H1 (cell line): ENCODE measurements at regions not wholly inside any gene's neighbourhood (a gene's known extent, or its start where the extent isn't known, plus 50 kb on each side); places are given as distances from the start of the nearest gene placed in this dataset.
A peak's percentile ranks its signal among the peaks of the same experiment; 100 is the strongest.

Experiments
- CTCF ChIA-PET: fragments of 300-600 bp; sonication (Branson Sonifier 250); formaldehyde crosslinking; loops from one replicate; lab custom pipeline; 2021; ENCODE audit not compliant: partially characterized antibody; lab: Charles Lee
- POLR2A ChIA-PET: fragments of 300-600 bp; sonication (Branson Sonifier 250); formaldehyde crosslinking; loops from one replicate; lab custom pipeline; 2021; ENCODE audit warnings: inconsistent platforms; ENCODE audit not compliant: partially characterized antibody; lab: Charles Lee
- DNase-seq, 2 experiments: peaks; one replicate each; pipeline versions ENCODE4 v3.0.0 to v3.0.0-alpha.2; 2010 to 2022; ENCODE audit warnings: low spot score in 2 of 2, low read depth in 1 of 2, mixed read lengths in 1 of 2
- FAIRE-seq: peaks from 2 replicates; lab custom pipeline; 2011; peaks lifted over from hg19 to GRCh38; lab: Jason Lieb, UNC
- H2AFZ ChIP-seq: 2 replicates; pipeline ENCODE4 v1.8.1; 2012; ENCODE audit warnings: low read length, inconsistent platforms
- H2AK5ac ChIP-seq: 2 replicates; pipeline ENCODE4 v1.6.1; 2013; ENCODE audit warnings: low read depth, low read length
- H2BK120ac ChIP-seq: replicated peaks from 2 replicates; pipeline ENCODE3; 2013; ENCODE audit warnings: low read depth, low read length, inconsistent platforms
- H2BK12ac ChIP-seq: 2 replicates; pipeline ENCODE4 v1.6.1; 2013; ENCODE audit warnings: low read depth, low read length
- H2BK15ac ChIP-seq: 2 replicates; pipeline ENCODE4 v1.6.1; 2013; ENCODE audit warnings: low read length
- H2BK20ac ChIP-seq: 2 replicates; pipeline ENCODE4 v1.6.1; 2013; ENCODE audit warnings: low read length
- H2BK5ac ChIP-seq: 2 replicates; pipeline ENCODE4 v1.6.1; 2013; ENCODE audit warnings: low read depth, low read length
- H3K14ac ChIP-seq: 2 replicates; pipeline ENCODE4 v1.6.1; 2013; ENCODE audit warnings: inconsistent platforms; ENCODE audit not compliant: insufficient read length
- H3K18ac ChIP-seq: 2 replicates; pipeline ENCODE4 v1.6.1; 2013; ENCODE audit warnings: low read length; ENCODE audit errors: extremely low read depth
- H3K23ac ChIP-seq: 2 replicates; pipeline ENCODE4 v1.6.1; 2013; ENCODE audit warnings: inconsistent platforms; ENCODE audit not compliant: insufficient read length
- H3K23me2 ChIP-seq: 2 replicates; pipeline ENCODE4 v1.6.1; 2013; ENCODE audit warnings: low read depth, low read length
- H3K27ac ChIP-seq: 2 replicates; pipeline ENCODE4 v1.6.1; 2011; ENCODE audit warnings: low read depth, low read length, inconsistent platforms
- H3K27me3 ChIP-seq, 4 experiments: replicated peaks in 1 of 4; 1 replicate in 1 of 4; 2 replicates in 3 of 4; pipeline versions ENCODE4 v1.6.1 to v1.8.1; 2011 to 2013; ENCODE audit warnings: low read length in 3 of 4, mild to moderate bottlenecking in 3 of 4, inconsistent platforms in 2 of 4, mixed read lengths in 2 of 4, moderate library complexity in 1 of 4; ENCODE audit not compliant: control insufficient read depth in 3 of 4, insufficient read depth in 3 of 4; ENCODE audit errors: extremely low read depth in 1 of 4
- H3K36me3 ChIP-seq, 4 experiments: 2 replicates each; pipeline versions ENCODE4 v1.6.1 to v1.8.1; 2011 to 2013; ENCODE audit warnings: mild to moderate bottlenecking in 4 of 4, low read length in 3 of 4, moderate library complexity in 2 of 4, control low read depth in 1 of 4, inconsistent platforms in 1 of 4; ENCODE audit not compliant: insufficient read depth in 4 of 4, control insufficient read depth in 2 of 4
- H3K4ac ChIP-seq: replicated peaks from 2 replicates; pipeline ENCODE3; 2013; ENCODE audit warnings: low read length, low read depth, mixed read lengths, inconsistent platforms; ENCODE audit not compliant: insufficient read length
- H3K4me1 ChIP-seq, 4 experiments: replicated peaks in 1 of 4; 1 replicate in 1 of 4; 2 replicates in 3 of 4; pipeline versions ENCODE4 v1.6.1 to v1.8.1; 2011 to 2013; ENCODE audit warnings: low read length in 3 of 4, inconsistent platforms in 2 of 4, mixed read lengths in 1 of 4; ENCODE audit not compliant: insufficient read depth in 4 of 4, control insufficient read depth in 3 of 4
- H3K4me2 ChIP-seq, 2 experiments: 2 replicates each; pipeline versions ENCODE4 v1.6.1 to v1.8.1; 2011 to 2013; ENCODE audit warnings: low read depth in 2 of 2, low read length in 2 of 2, control low read depth in 1 of 2, inconsistent platforms in 1 of 2, mild to moderate bottlenecking in 1 of 2; ENCODE audit not compliant: insufficient read depth in 1 of 2
- H3K4me3 ChIP-seq, 4 experiments: fragments of 200-600, 300-600 bp in 1 of 4; sonication (generic), shearing (Covaris generic), sonication (Bioruptor Twin) in 1 of 4; 2 replicates each; pipeline versions ENCODE4 v1.5.1 to v1.8.1; 2011 to 2016; ENCODE audit warnings: low read length in 4 of 4, low read depth in 3 of 4, control low read depth in 2 of 4, inconsistent platforms in 2 of 4, mild to moderate bottlenecking in 2 of 4, mixed read lengths in 1 of 4, moderate library complexity in 1 of 4; ENCODE audit not compliant: insufficient read depth in 2 of 4; ENCODE audit errors: extremely low read depth in 1 of 4
- H3K56ac ChIP-seq: replicated peaks from 2 replicates; pipeline ENCODE3; 2013; ENCODE audit warnings: low read depth, mild to moderate bottlenecking, mixed read lengths, low read length, inconsistent platforms; ENCODE audit not compliant: insufficient read length
- H3K79me1 ChIP-seq: 2 replicates; pipeline ENCODE4 v1.6.1; 2013; ENCODE audit warnings: low read depth, low read length, control low read depth
- H3K79me2 ChIP-seq, 2 experiments: 2 replicates each; pipeline versions ENCODE4 v1.6.1 to v1.8.1; 2012 to 2013; ENCODE audit warnings: low read length in 2 of 2, mild to moderate bottlenecking in 2 of 2, inconsistent platforms in 1 of 2; ENCODE audit not compliant: insufficient read depth in 2 of 2, control insufficient read depth in 1 of 2
- H3K9ac ChIP-seq, 4 experiments: replicated peaks in 1 of 4; 1 replicate in 1 of 4; 2 replicates in 3 of 4; pipeline versions ENCODE4 v1.6.1 to v1.8.1; 2011 to 2013; ENCODE audit warnings: low read depth in 3 of 4, low read length in 3 of 4, control low read depth in 2 of 4, mild to moderate bottlenecking in 2 of 4, moderate library complexity in 2 of 4, inconsistent platforms in 1 of 4; ENCODE audit errors: extremely low read depth in 1 of 4
- H3K9me3 ChIP-seq, 2 experiments: 2 replicates each; pipeline versions ENCODE4 v1.6.1 to v1.8.1; 2012 to 2013; ENCODE audit warnings: mild to moderate bottlenecking in 2 of 2, moderate library complexity in 2 of 2, control low read depth in 1 of 2, inconsistent platforms in 1 of 2, low read depth in 1 of 2, low read length in 1 of 2, mixed read lengths in 1 of 2; ENCODE audit not compliant: insufficient read depth in 2 of 2
- H4K20me1 ChIP-seq, 2 experiments: replicated peaks in 1 of 2; 2 replicates each; pipeline versions ENCODE3 to v1.8.1; 2011 to 2013; ENCODE audit warnings: inconsistent platforms in 2 of 2, low read length in 2 of 2, mild to moderate bottlenecking in 1 of 2; ENCODE audit not compliant: insufficient read depth in 2 of 2, control insufficient read depth in 1 of 2
- H4K5ac ChIP-seq: 2 replicates; pipeline ENCODE4 v1.6.1; 2013; ENCODE audit warnings: low read length, low read depth, mixed read lengths, inconsistent platforms; ENCODE audit not compliant: insufficient read length
- H4K8ac ChIP-seq: 2 replicates; pipeline ENCODE4 v1.8.0; 2013; ENCODE audit warnings: mild to moderate bottlenecking, moderate library complexity, low read length, inconsistent platforms; ENCODE audit not compliant: insufficient read depth; ENCODE audit errors: extremely low read depth
- H4K91ac ChIP-seq: replicated peaks from 2 replicates; pipeline ENCODE3; 2013; ENCODE audit warnings: low read length, mixed read lengths, inconsistent platforms; ENCODE audit not compliant: insufficient read length
- CHD2 ChIP-seq: IDR thresholded peaks from 2 replicates; pipeline ENCODE4 v1.6.1; 2012; ENCODE audit warnings: low read length, improper control_type of control experiment
- E2F6 ChIP-seq: IDR thresholded peaks from 2 replicates; pipeline ENCODE4 v1.6.1; 2012; ENCODE audit warnings: inconsistent platforms
- EGR1 ChIP-seq: IDR thresholded peaks from 2 replicates; pipeline ENCODE4 v1.6.1; 2011; ENCODE audit warnings: low read depth, low read length, borderline replicate concordance
- HDAC2 ChIP-seq, 2 experiments: fragments of 300-600 bp in 1 of 2; sonication (generic) in 1 of 2; IDR thresholded peaks; 2 replicates each; pipeline ENCODE4 v1.6.1; 2011 to 2012; ENCODE audit warnings: low read depth in 2 of 2, low read length in 2 of 2, mild to moderate bottlenecking in 2 of 2, moderate library complexity in 2 of 2, borderline replicate concordance in 1 of 2, inconsistent platforms in 1 of 2
- HDAC6 ChIP-seq: IDR thresholded peaks from one replicate; pipeline ENCODE4 v1.7.1; 2012; ENCODE audit warnings: low read depth, mild to moderate bottlenecking, inconsistent platforms, low read length, moderate library complexity
- KDM1A ChIP-seq: fragments of 200-600, 300-600 bp; sonication (generic); IDR thresholded peaks from 2 replicates; pipeline ENCODE4 v1.7.1; 2016; ENCODE audit warnings: mild to moderate bottlenecking, low read length, borderline replicate concordance
- KDM5A ChIP-seq: fragments of 200-600 bp; IDR thresholded peaks from 2 replicates; pipeline ENCODE4 v1.7.1; 2012; ENCODE audit warnings: mild to moderate bottlenecking, low read length, inconsistent platforms, mixed read lengths
- MAFK ChIP-seq: IDR thresholded peaks from 2 replicates; pipeline ENCODE4 v1.6.1; 2012; ENCODE audit warnings: low read depth, mild to moderate bottlenecking, improper control_type of control experiment, low read length
- NANOG ChIP-seq: IDR thresholded peaks from 2 replicates; pipeline ENCODE4 v1.6.1; 2011; ENCODE audit warnings: low read length, low read depth, mild to moderate bottlenecking, inconsistent platforms; ENCODE audit not compliant: insufficient read depth, poor library complexity, severe bottlenecking
- RBBP5 ChIP-seq: IDR thresholded peaks from 2 replicates; pipeline ENCODE4 v1.7.1; 2012; ENCODE audit warnings: low read depth, mild to moderate bottlenecking, inconsistent platforms, low read length, moderate library complexity, borderline replicate concordance
- RFX5 ChIP-seq: IDR thresholded peaks from 2 replicates; pipeline ENCODE4 v1.6.1; 2011; ENCODE audit warnings: low read depth, low read length, improper control_type of control experiment, borderline replicate concordance
- SIN3A ChIP-seq, 2 experiments: IDR thresholded peaks in 1 of 2; conservative IDR thresholded peaks in 1 of 2; 2 replicates each; pipeline ENCODE4 v1.6.1; 2011 to 2012; ENCODE audit warnings: low read length in 2 of 2, improper control_type of control experiment in 1 of 2, low read depth in 1 of 2, mild to moderate bottlenecking in 1 of 2
- SIRT6 ChIP-seq: IDR thresholded peaks from one replicate; pipeline ENCODE4 v1.7.1; 2012; ENCODE audit warnings: low read length, inconsistent platforms
- TAF7 ChIP-seq: optimal IDR thresholded peaks from 2 replicates; pipeline ENCODE3; 2011; ENCODE audit warnings: low read depth, mild to moderate bottlenecking, inconsistent platforms, low read length, moderate library complexity, borderline replicate concordance
- TBP ChIP-seq: IDR thresholded peaks from 2 replicates; pipeline ENCODE4 v1.6.1; 2011; ENCODE audit warnings: low read depth, low read length, improper control_type of control experiment

DNA sequence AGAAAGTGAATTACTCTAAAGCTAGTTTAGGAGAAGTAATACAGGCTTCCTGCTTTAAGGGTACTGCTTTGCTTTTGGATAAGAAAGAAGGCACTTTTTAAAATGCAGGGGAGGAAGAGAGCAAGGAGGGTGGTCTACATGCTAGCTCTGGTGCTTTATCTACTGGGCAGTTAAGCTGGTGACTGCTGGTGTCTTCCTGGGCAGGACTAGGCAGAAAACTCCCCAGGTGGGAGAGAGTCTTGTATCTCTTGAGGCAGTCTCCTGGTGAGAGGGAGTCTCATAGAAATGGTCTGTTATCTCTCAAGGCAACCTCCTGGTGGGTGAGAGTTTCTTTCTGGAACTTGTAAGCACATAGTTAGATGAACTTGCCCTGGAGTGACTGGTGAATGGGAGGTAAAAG, 953.9 kb upstream of the GOT2 start:
- CTCF ChIA-PET: interaction anchor here (0.7 kb wide), 1 partner anchor 55 kb away, joined by 4 read pairs; no protein-coding TSS in a partner anchor
- H3K23ac ChIP-seq: no peak overlapping the region
- FAIRE-seq (no peak), DNase-seq (peak in 1 of 2 experiments; percentile 3)
- no peaks in the 10 kb centered on the region for H3K23me2 ChIP-seq
- H3K79me1 ChIP-seq: no peaks in the 10 kb centered on the region
- H3K27ac ChIP-seq: no peak overlapping the region
- no peak overlapping the region for H3K9ac ChIP-seq
- H3K79me2 ChIP-seq: no peaks in the 10 kb centered on the region
- H3K27me3 ChIP-seq: no peaks in the 10 kb centered on the region
- no peak overlapping the region for H3K18ac ChIP-seq
- no peak overlapping the region for H3K14ac ChIP-seq
- POLR2A ChIA-PET: no interaction called here
- no peak overlapping the region for H2BK5ac ChIP-seq
- H3K4ac ChIP-seq: no peak overlapping the region
- H4K5ac ChIP-seq: no peak overlapping the region
- peaks cover 14 to 23% of the 10 kb centered on the region in 2 experiments for H3K9me3 ChIP-seq
- peaks cover 0 to 8% (median 1%) of the 10 kb centered on the region in 4 experiments; a peak in 2 of 8 replicates for H3K36me3 ChIP-seq
- H4K20me1 ChIP-seq: no peaks in the 10 kb centered on the region
- no peak overlapping the region for H2AFZ ChIP-seq
- no peak overlapping the region for H3K4me3 ChIP-seq
- no peak overlapping the region for H2BK12ac ChIP-seq
- H2BK120ac ChIP-seq: no peak overlapping the region
- H2BK20ac ChIP-seq: no peak overlapping the region
- no peak overlapping the region for H3K56ac ChIP-seq
- H2AK5ac ChIP-seq: no peak overlapping the region
- no peak overlapping the region for H4K8ac ChIP-seq
- no peak overlapping the region for H4K91ac ChIP-seq
- H2BK15ac ChIP-seq: no peak overlapping the region
- H3K4me1 ChIP-seq: peaks cover 3 to 8% (median 6%) of the 10 kb centered on the region in 4 experiments; a peak in 4 of 7 replicates
- peak overlapping the region in 1 of 2 experiments; percentile 24; a peak in 2 of 4 replicates for H3K4me2 ChIP-seq
- TF ChIP-seq HDAC6: no peak
- no peak for TF ChIP-seq NANOG
- no peak for TF ChIP-seq MAFK
- no peak for TF ChIP-seq HDAC2 (IDR thresholded peaks at IDR 0.05; ENCODE audit: borderline replicate concordance in 1 of 2, low read depth in 2 of 2, low read length in 2 of 2)
- no peak for TF ChIP-seq EGR1
- TF ChIP-seq E2F6: no peak
- TF ChIP-seq TBP: no peak
- no peak for TF ChIP-seq KDM1A
- TF ChIP-seq RFX5: no peak
- TF ChIP-seq CHD2: no peak
- TF ChIP-seq SIRT6: no peak
- TF ChIP-seq RBBP5: no peak
- TF ChIP-seq KDM5A: no peak
- TF ChIP-seq SIN3A (conservative IDR thresholded peaks at IDR 0.05 in 1 of 2, IDR thresholded peaks at IDR 0.05 in 1 of 2; ENCODE audit: low read depth in 1 of 2, low read length in 2 of 2): no peak
- no peak for TF ChIP-seq TAF7
